KMS-11 (cell line): ENCODE measurements at regions not wholly inside any gene's neighbourhood (a gene's known extent, or its start where the extent isn't known, plus 50 kb on each side); places are given as distances from the start of the nearest gene placed in this dataset.

ENCODE experiments used
- H2AFZ ChIP-seq: fragments of 200-600 bp; sonication (generic); 2 replicates; pipeline ENCODE4 v1.6.1; 2016; ENCODE audit warnings: antibody characterized with exemption, mixed run types, low read depth
- H3K27ac ChIP-seq: fragments of 200-600 bp; sonication (generic); 2 replicates; pipeline ENCODE4 v1.6.1; 2016; ENCODE audit warnings: mild to moderate bottlenecking, mixed run types
- H3K27me3 ChIP-seq: fragments of 200-600 bp; sonication (generic); 2 replicates; pipeline ENCODE4 v1.6.1; 2017; ENCODE audit warnings: mild to moderate bottlenecking, low read depth, mixed run types, moderate library complexity; ENCODE audit not compliant: insufficient read depth
- H3K36me3 ChIP-seq: fragments of 200-600 bp; sonication (generic); 2 replicates; pipeline ENCODE4 v1.6.1; 2017; ENCODE audit warnings: mild to moderate bottlenecking, mixed run types; ENCODE audit not compliant: insufficient read depth
- H3K4me1 ChIP-seq: fragments of 200-600 bp; sonication (generic); 2 replicates; pipeline ENCODE4 v1.6.1; 2016; ENCODE audit warnings: mild to moderate bottlenecking, low read depth, mixed run types; ENCODE audit not compliant: poor library complexity, severe bottlenecking
- H3K4me2 ChIP-seq: fragments of 200-600 bp; sonication (generic); 2 replicates; pipeline ENCODE4 v1.7.0; 2016; ENCODE audit warnings: mild to moderate bottlenecking, mixed run types
- H3K4me3 ChIP-seq: fragments of 200-600 bp; sonication (generic); IDR thresholded peaks from 2 replicates; pipeline ENCODE4 v1.6.1; 2017; ENCODE audit warnings: low read depth, low read length, mixed read lengths; ENCODE audit not compliant: insufficient read depth
- H3K79me2 ChIP-seq: fragments of 200-600 bp; sonication (generic); 2 replicates; pipeline ENCODE4 v1.6.1; 2016; ENCODE audit warnings: low read depth, mixed run types; ENCODE audit not compliant: insufficient read depth
- H3K9ac ChIP-seq: fragments of 200-600 bp; sonication (generic); 2 replicates; pipeline ENCODE4 v1.6.1; 2016; ENCODE audit warnings: mild to moderate bottlenecking, mixed run types
- H4K20me1 ChIP-seq: fragments of 200-600 bp; sonication (generic); 2 replicates; pipeline ENCODE4 v1.6.1; 2016; ENCODE audit warnings: mild to moderate bottlenecking, mixed run types; ENCODE audit not compliant: insufficient read depth
- CTCF ChIP-seq: fragments of 200-600 bp; sonication (generic); conservative IDR thresholded peaks from 2 replicates; pipeline ENCODE4 v1.6.1; 2017; ENCODE audit warnings: low read depth, mild to moderate bottlenecking, antibody characterized with exemption, low read length, moderate library complexity, mixed read lengths

GRCh38 chr1:38512789-38513188, 346.8 kb downstream of the RRAGC start:
- Histone ChIP-seq H4K20me1 (no peaks in the 10 kb centered on the region), H3K27me3 (no peaks in the 10 kb centered on the region)
- no peak for TF ChIP-seq CTCF

DNA sequence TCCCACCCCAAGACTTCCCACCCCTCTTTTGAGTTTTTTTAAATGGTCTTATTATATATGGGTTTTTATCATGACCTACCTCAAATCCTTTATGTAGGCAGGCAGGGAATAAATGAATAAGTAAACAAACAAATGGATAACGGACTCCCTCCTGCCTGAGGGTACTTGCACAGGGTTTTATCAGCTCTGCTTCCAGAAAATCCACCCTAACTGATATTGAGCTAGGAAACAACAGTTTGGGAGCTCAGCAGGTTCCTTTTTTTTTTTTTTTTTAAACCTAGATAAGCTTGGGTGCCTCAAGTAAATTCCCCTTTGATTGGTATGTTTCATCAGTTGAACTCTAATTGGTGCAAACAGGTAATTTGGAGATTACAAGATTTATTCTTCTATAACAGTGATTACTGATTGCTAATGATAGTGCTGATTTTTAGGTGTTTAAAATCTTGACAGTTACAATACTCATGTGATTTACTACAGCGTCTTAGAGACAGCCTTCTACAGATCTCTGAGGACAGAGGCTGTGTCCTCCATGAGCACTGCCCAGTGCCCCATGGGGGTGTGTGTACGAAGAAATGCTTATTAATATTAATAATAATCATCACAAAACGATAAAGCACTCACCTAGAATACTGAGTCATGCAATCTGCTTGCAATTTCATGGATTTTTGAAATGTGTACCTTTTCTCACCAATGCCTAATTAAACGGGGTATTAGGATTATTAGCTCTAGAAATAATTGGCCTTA, 347.4 kb downstream of the RRAGC start:
- Histone ChIP-seq H3K79me2 (no peaks in the 10 kb centered on the region), H4K20me1 (no peaks in the 10 kb centered on the region), H3K4me3 (no peak overlapping the region), H3K9ac (no peak overlapping the region), H2AFZ (no peak overlapping the region), H3K27me3 (no peaks in the 10 kb centered on the region), H3K4me2 (no peak overlapping the region), H3K4me1 (no peaks in the 10 kb centered on the region), H3K27ac (no peak overlapping the region), H3K36me3 (no peaks in the 10 kb centered on the region)
- no peak for TF ChIP-seq CTCF

More at GRCh38 chr1:38512789-38513188, 346.8 kb downstream of the RRAGC start:
- H3K4me3 ChIP-seq, result no peak overlapping the region
- H3K9ac ChIP-seq, result no peak overlapping the region
- H3K36me3 ChIP-seq, result no peaks in the 10 kb centered on the region
- no peak overlapping the region for H3K27ac ChIP-seq
- H2AFZ ChIP-seq, result no peak overlapping the region
- H3K79me2 ChIP-seq, result no peaks in the 10 kb centered on the region
- no peak overlapping the region for H3K4me2 ChIP-seq
- no peaks in the 10 kb centered on the region for H3K4me1 ChIP-seq

DNA sequence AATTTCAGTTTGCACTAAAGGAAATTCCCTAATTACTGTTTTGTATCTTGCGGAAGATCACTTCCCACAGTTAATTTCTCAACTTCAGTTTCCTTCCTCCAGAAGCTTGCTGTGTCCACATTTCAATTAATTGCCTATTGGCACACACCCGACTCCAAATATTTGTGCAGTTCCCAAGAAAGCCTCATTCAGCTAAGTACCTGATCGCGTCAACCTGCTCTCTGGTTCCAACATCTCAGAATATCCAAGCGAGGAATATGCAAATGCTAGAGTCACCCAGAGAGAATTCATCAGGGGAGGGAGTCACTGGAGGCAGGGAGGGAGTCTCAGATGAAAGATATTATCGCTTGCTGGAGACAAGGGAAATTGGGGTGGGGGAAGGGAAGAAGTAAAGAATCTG, 351.3 kb downstream of the RRAGC start:
- no peaks in the 10 kb centered on the region for H3K36me3 ChIP-seq
- no peaks in the 10 kb centered on the region for H3K27me3 ChIP-seq
- no peak overlapping the region for H3K4me2 ChIP-seq
- no peak overlapping the region for H3K27ac ChIP-seq
- H2AFZ ChIP-seq, result no peak overlapping the region
- H3K4me3 ChIP-seq, result no peak overlapping the region
- H3K9ac ChIP-seq, result no peak overlapping the region
- no peak for TF ChIP-seq CTCF
- H4K20me1 ChIP-seq, result no peaks in the 10 kb centered on the region
- H3K4me1 ChIP-seq, result no peaks in the 10 kb centered on the region
- H3K79me2 ChIP-seq, result no peaks in the 10 kb centered on the region

DNA sequence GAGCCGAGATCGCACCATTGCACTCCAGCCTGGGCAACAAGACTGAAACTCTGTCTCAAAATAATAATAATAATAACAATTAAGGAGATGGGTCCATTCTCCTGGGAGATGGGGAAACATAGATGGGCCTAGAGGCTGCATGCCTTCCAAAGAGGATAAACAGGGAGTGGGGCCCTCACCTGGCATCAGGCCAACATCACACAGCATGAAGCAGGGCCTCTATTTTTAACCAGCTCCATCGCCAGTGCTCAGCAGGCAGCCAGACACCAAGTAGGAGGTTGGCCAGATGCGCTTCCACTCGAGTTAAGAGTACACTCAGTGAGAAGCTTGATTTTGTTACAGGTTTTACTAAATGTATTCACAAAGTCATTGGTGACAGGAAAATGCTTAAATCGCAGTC, 352.0 kb downstream of the RRAGC start:
- Histone ChIP-seq H3K27me3 (no peaks in the 10 kb centered on the region), H3K4me1 (no peaks in the 10 kb centered on the region), H3K4me3 (no peak overlapping the region), H4K20me1 (no peaks in the 10 kb centered on the region), H3K36me3 (no peaks in the 10 kb centered on the region), H3K79me2 (no peaks in the 10 kb centered on the region), H3K9ac (no peak overlapping the region), H2AFZ (no peak overlapping the region), H3K4me2 (no peak overlapping the region), H3K27ac (no peak overlapping the region)
- no peak for TF ChIP-seq CTCF
